AML-193 (cell line): ENCODE measurements at regions not wholly inside any gene's neighbourhood (a gene's known extent, or its start where the extent isn't known, plus 50 kb on each side); places are given as distances from the start of the nearest gene placed in this dataset.
"Not testable (repeated sequence)": the region's sequence is repeated elsewhere in the genome, so short reads cannot be mapped to it uniquely, and the experiment has no call there.

ENCODE experiments used
- DNase-seq, 2 experiments: peaks; one replicate each; lab custom pipeline; 2025; lab: John Stamatoyannopoulos, UW

GRCh38 chrX:77003530-77003929 lies 443.7 kb upstream of the FGF16 start:
- DNase-seq: no peak

- no peak for DNase-seq
These were observed 443.2 kb upstream of the FGF16 start for GRCh38 chrX:77003956-77004355.

GRCh38 chrX:77009691-77010090 lies 437.5 kb upstream of the FGF16 start:
- DNase-seq: no peak

GRCh38 chrX:77014377-77015372 lies 432.5 kb upstream of the FGF16 start:
- DNase-seq: no peak

GRCh38 chrX:77017093-77017492 lies 430.1 kb upstream of the FGF16 start:
- DNase-seq: no peak

GRCh38 chrX:77046180-77046810 lies 400.9 kb upstream of the FGF16 start:
- not testable (repeated sequence) for DNase-seq

GRCh38 chrX:77060572-77060971 lies 386.6 kb upstream of the FGF16 start:
- no peak for DNase-seq

- no peak for DNase-seq
These were observed 386.2 kb upstream of the FGF16 start for GRCh38 chrX:77061022-77061421.

GRCh38 chrX:77061545-77061944 lies 385.6 kb upstream of the FGF16 start:
- DNase-seq: no peak

GRCh38 chrX:77065896-77066295 lies 381.3 kb upstream of the FGF16 start:
- DNase-seq: no peak

- DNase-seq: no peak
These were observed 376.8 kb upstream of the FGF16 start for GRCh38 chrX:77070202-77070918.

- DNase-seq: no peak
These were observed 370.3 kb upstream of the FGF16 start for GRCh38 chrX:77076896-77077295.

GRCh38 chrX:77081237-77081636 lies 366.0 kb upstream of the FGF16 start:
- not testable (repeated sequence) for DNase-seq

GRCh38 chrX:77085372-77085771 lies 361.8 kb upstream of the FGF16 start:
- no peak for DNase-seq

GRCh38 chrX:77087529-77088169 lies 359.5 kb upstream of the FGF16 start:
- DNase-seq: no peak

GRCh38 chrX:77088233-77088632 lies 359.0 kb upstream of the FGF16 start:
- no peak for DNase-seq

GRCh38 chrX:77114501-77114900 lies 332.7 kb upstream of the FGF16 start:
- DNase-seq: no peak

- no peak for DNase-seq
These were observed 328.5 kb upstream of the FGF16 start for GRCh38 chrX:77118686-77119085.

- DNase-seq: no peak
These were observed 327.5 kb upstream of the FGF16 start for GRCh38 chrX:77119706-77120105.

GRCh38 chrX:77123917-77124316 lies 323.3 kb upstream of the FGF16 start:
- not testable (repeated sequence) for DNase-seq

- DNase-seq: not testable (repeated sequence)
These were observed 319.6 kb upstream of the FGF16 start for GRCh38 chrX:77127571-77127970.

- DNase-seq: no peak
These were observed 303.3 kb upstream of the FGF16 start for GRCh38 chrX:77143907-77144306.
